Glutamatergic neuron (in vitro differentiated cells): ENCODE measurements at regions not wholly inside any gene's neighbourhood (a gene's known extent, or its start where the extent isn't known, plus 50 kb on each side); places are given as distances from the start of the nearest gene placed in this dataset.

ENCODE experiments used
- DNase-seq: peaks from one replicate; pipeline ENCODE4 v3.0.0; 2022
- H3K27ac Mint-ChIP-seq: one replicate; pipeline ENCODE4 v1.8.0; 2020; ENCODE audit warnings: mild to moderate bottlenecking, mixed read lengths, inconsistent platforms; ENCODE audit not compliant: unreplicated experiment
- H3K27me3 Mint-ChIP-seq: one replicate; pipeline ENCODE4 v1.8.0; 2020; ENCODE audit warnings: mild to moderate bottlenecking, moderate library complexity, mixed read lengths, inconsistent platforms; ENCODE audit not compliant: unreplicated experiment
- H3K36me3 Mint-ChIP-seq: one replicate; pipeline ENCODE4 v1.8.0; 2020; ENCODE audit warnings: mild to moderate bottlenecking, mixed read lengths, inconsistent platforms; ENCODE audit not compliant: unreplicated experiment
- H3K4me1 Mint-ChIP-seq: one replicate; pipeline ENCODE4 v1.8.0; 2020; ENCODE audit warnings: mild to moderate bottlenecking, low read depth, mixed read lengths, inconsistent platforms; ENCODE audit not compliant: unreplicated experiment
- H3K4me3 Mint-ChIP-seq: one replicate; pipeline ENCODE4 v1.8.0; 2020; ENCODE audit warnings: mild to moderate bottlenecking, mixed read lengths, inconsistent platforms; ENCODE audit not compliant: unreplicated experiment
- H3K9me3 Mint-ChIP-seq: one replicate; pipeline ENCODE4 v1.8.0; 2020; ENCODE audit warnings: mild to moderate bottlenecking, moderate library complexity, mixed read lengths, inconsistent platforms; ENCODE audit not compliant: unreplicated experiment
- TF ChIP-seq, protein P1 (sequence below): fragments of 200-600 bp; sonication (generic); IDR thresholded peaks from one replicate; pipeline ENCODE4 v1.5.0; 2021; ENCODE audit not compliant: partially characterized antibody, unreplicated experiment

DNA sequence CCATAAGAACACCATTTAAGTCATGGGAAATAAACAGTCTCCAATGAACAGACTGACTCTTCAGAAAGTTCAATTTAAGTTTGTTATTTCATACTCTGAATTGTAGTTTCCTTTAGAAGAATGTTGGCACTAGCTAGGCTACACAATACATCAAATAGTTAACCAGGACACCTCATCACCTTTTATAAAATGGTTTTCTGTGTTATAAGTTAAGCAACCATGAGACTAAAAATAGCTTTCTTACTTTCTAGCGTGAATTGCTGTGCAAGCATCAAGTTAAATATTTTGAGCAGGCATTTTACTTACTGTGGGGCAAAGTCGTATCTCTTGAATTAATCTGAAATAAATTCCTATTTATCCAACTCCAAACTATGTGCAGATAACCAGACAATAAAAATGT lies 1092.6 kb upstream of the SLC39A10 start:
- H3K4me3 Mint-ChIP-seq = no peak overlapping the region
- DNase-seq = no peak
- no peak overlapping the region for H3K27ac Mint-ChIP-seq
- H3K36me3 Mint-ChIP-seq = no peaks in the 10 kb centered on the region
- TF ChIP-seq, protein P1, sequence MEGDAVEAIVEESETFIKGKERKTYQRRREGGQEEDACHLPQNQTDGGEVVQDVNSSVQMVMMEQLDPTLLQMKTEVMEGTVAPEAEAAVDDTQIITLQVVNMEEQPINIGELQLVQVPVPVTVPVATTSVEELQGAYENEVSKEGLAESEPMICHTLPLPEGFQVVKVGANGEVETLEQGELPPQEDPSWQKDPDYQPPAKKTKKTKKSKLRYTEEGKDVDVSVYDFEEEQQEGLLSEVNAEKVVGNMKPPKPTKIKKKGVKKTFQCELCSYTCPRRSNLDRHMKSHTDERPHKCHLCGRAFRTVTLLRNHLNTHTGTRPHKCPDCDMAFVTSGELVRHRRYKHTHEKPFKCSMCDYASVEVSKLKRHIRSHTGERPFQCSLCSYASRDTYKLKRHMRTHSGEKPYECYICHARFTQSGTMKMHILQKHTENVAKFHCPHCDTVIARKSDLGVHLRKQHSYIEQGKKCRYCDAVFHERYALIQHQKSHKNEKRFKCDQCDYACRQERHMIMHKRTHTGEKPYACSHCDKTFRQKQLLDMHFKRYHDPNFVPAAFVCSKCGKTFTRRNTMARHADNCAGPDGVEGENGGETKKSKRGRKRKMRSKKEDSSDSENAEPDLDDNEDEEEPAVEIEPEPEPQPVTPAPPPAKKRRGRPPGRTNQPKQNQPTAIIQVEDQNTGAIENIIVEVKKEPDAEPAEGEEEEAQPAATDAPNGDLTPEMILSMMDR = no peak
- no peaks in the 10 kb centered on the region for H3K4me1 Mint-ChIP-seq
- no peaks in the 10 kb centered on the region for H3K9me3 Mint-ChIP-seq
- H3K27me3 Mint-ChIP-seq = no peaks in the 10 kb centered on the region

DNA sequence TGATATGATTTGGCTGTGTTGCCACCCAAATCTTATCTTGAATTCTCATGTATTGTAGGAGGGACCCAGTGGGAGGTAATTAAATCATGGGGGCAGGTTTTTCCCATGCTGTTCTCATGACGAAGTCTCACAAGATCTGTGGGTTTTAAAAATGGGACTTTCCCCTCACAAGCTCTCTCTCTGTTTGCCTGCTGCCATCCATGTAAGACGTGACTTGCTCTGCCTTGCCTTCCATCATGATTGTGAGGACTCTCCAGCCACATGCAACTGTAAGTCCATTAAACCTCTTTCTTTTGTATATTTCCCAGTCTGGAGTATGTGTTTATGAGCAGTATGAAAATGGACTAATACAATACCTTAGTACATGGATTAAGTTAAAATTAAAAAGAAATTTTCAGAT lies 1094.7 kb upstream of the SLC39A10 start:
- TF ChIP-seq, protein P1 = no peak
- Mint-ChIP-seq H3K27ac (no peak overlapping the region), H3K4me3 (no peak overlapping the region), H3K9me3 (no peaks in the 10 kb centered on the region), H3K27me3 (no peaks in the 10 kb centered on the region), H3K4me1 (no peaks in the 10 kb centered on the region), H3K36me3 (no peaks in the 10 kb centered on the region)
- DNase-seq = no peak

DNA sequence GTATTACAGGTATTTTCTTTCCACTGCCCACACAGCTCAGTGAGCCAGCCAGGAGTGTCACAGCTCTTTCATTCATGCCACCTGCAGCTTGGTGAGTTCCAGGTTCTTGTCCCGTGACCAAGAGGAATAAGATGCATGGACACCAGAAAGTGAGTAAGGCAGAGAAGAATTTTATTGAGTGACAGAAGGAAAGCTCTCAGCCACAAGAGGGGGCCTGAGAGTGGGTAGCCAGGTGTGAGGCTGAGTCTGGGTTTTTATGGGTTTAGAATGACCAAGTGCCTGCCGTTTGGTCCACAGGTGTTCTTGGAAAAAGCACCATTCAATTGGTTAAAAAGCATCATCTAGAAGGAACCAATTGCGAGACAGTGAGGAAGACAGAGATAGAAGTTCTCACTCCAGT lies 1097.1 kb upstream of the SLC39A10 start:
- no peaks in the 10 kb centered on the region for H3K27me3 Mint-ChIP-seq
- peaks cover 5% of the 10 kb centered on the region for H3K4me1 Mint-ChIP-seq
- no peaks in the 10 kb centered on the region for H3K9me3 Mint-ChIP-seq
- no peak overlapping the region for H3K4me3 Mint-ChIP-seq
- DNase-seq = no peak
- TF ChIP-seq, protein P1 = no peak
- H3K36me3 Mint-ChIP-seq = no peaks in the 10 kb centered on the region
- H3K27ac Mint-ChIP-seq = no peak overlapping the region

DNA sequence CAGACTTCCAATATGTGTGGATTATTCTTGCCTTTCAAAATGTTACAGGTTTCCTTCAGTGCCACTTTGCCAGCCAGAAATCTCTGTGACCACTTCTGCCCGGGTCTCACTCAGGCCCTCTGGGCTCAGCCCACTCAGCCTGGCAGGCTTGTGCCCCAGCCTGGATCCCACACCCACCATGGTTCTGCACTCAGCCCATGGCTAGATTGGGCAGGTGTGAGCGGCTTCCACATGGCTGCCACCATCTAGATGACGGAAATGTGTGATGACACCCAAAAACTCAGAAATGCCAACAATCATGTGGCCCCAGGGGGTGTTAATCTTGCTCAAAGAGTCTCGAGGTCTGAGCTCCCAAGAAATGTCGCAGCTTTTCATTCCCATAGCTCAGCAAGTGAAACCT lies 1097.5 kb upstream of the SLC39A10 start:
- H3K9me3 Mint-ChIP-seq = no peaks in the 10 kb centered on the region
- DNase-seq = no peak
- no peak overlapping the region for H3K4me3 Mint-ChIP-seq
- H3K4me1 Mint-ChIP-seq = peaks cover 5% of the 10 kb centered on the region
- no peak overlapping the region for H3K27ac Mint-ChIP-seq
- no peaks in the 10 kb centered on the region for H3K36me3 Mint-ChIP-seq
- TF ChIP-seq, protein P1 = no peak
- H3K27me3 Mint-ChIP-seq = no peaks in the 10 kb centered on the region

DNA sequence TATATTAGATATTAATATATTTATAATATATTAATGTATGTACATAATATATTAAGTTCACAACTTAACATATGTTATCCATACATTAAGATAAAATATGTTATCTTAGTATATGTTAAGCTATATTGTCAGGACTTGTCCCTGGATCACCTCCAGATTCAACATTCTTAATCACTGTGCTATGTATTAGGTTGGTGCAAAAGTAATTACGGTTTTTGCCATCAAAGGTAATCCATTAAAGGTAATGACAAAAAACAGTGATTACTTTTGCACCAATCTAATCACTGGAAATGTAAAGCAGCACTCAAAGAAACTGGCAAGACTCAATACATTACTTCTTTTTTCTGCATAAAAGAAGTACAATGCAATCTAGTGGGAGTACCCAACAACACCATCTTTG lies 1099.0 kb upstream of the SLC39A10 start:
- Mint-ChIP-seq H3K27me3 (no peaks in the 10 kb centered on the region), H3K36me3 (no peaks in the 10 kb centered on the region), H3K9me3 (no peaks in the 10 kb centered on the region), H3K27ac (no peak overlapping the region), H3K4me3 (no peak overlapping the region), H3K4me1 (peaks cover 5% of the 10 kb centered on the region)
- TF ChIP-seq, protein P1 = no peak
- DNase-seq = no peak
